Endothelial cell (in vitro differentiated cells): ENCODE measurements at regions not wholly inside any gene's neighbourhood (a gene's known extent, or its start where the extent isn't known, plus 50 kb on each side); places are given as distances from the start of the nearest gene placed in this dataset.

Experiments
- DNase-seq: peaks from one replicate; pipeline ENCODE4 v3.0.0; 2021; ENCODE audit warnings: low spot score
- H3K27ac Mint-ChIP-seq: one replicate; pipeline ENCODE4 v1.8.0; 2021; ENCODE audit warnings: mixed read lengths, inconsistent platforms; ENCODE audit not compliant: unreplicated experiment
- H3K27me3 Mint-ChIP-seq: one replicate; pipeline ENCODE4 v1.8.0; 2021; ENCODE audit warnings: mild to moderate bottlenecking, moderate library complexity, mixed read lengths, inconsistent platforms; ENCODE audit not compliant: unreplicated experiment
- H3K36me3 Mint-ChIP-seq: one replicate; pipeline ENCODE4 v1.8.0; 2021; ENCODE audit warnings: mild to moderate bottlenecking, low read depth, mixed read lengths, inconsistent platforms; ENCODE audit not compliant: unreplicated experiment
- H3K4me1 Mint-ChIP-seq: one replicate; pipeline ENCODE4 v1.8.0; 2021; ENCODE audit warnings: mild to moderate bottlenecking, mixed read lengths, inconsistent platforms; ENCODE audit not compliant: unreplicated experiment
- H3K4me3 Mint-ChIP-seq: one replicate; pipeline ENCODE4 v1.8.0; 2021; ENCODE audit warnings: mild to moderate bottlenecking, mixed read lengths, inconsistent platforms; ENCODE audit not compliant: unreplicated experiment
- H3K9me3 Mint-ChIP-seq: one replicate; pipeline ENCODE4 v1.8.0; 2021; ENCODE audit warnings: mixed read lengths, inconsistent platforms; ENCODE audit not compliant: unreplicated experiment
- TF ChIP-seq, protein P1 (sequence below): fragments of 200-600 bp; sonication (generic); IDR thresholded peaks from one replicate; pipeline ENCODE4 v1.5.0; 2021; ENCODE audit warnings: antibody characterized with exemption; ENCODE audit not compliant: unreplicated experiment

DNA sequence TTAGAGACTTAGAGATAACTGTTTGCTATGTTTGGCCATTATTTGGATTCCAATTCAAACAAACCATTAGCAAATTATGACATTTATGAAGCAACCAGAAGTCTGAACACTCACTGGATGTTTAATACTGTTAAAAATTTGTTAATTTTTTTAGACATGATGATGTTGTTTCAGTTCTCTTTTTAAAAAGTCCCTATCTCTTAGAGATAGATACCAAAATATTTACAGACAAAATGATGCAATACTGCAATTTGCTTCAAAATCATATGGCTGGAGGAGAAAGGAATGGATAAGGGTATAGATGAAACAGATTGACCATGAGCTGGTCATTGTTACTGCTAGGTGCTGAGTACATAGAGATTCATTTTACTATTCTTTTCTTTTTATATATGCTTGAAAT, 534.6 kb downstream of the BCOR start:
- Mint-ChIP-seq H3K4me1 (no peaks in the 10 kb centered on the region), H3K36me3 (no peaks in the 10 kb centered on the region), H3K27ac (no peak overlapping the region), H3K27me3 (peaks cover 6% of the 10 kb centered on the region), H3K9me3 (no peaks in the 10 kb centered on the region), H3K4me3 (no peak overlapping the region)
- TF ChIP-seq, protein P1, sequence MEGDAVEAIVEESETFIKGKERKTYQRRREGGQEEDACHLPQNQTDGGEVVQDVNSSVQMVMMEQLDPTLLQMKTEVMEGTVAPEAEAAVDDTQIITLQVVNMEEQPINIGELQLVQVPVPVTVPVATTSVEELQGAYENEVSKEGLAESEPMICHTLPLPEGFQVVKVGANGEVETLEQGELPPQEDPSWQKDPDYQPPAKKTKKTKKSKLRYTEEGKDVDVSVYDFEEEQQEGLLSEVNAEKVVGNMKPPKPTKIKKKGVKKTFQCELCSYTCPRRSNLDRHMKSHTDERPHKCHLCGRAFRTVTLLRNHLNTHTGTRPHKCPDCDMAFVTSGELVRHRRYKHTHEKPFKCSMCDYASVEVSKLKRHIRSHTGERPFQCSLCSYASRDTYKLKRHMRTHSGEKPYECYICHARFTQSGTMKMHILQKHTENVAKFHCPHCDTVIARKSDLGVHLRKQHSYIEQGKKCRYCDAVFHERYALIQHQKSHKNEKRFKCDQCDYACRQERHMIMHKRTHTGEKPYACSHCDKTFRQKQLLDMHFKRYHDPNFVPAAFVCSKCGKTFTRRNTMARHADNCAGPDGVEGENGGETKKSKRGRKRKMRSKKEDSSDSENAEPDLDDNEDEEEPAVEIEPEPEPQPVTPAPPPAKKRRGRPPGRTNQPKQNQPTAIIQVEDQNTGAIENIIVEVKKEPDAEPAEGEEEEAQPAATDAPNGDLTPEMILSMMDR, result no peak
- no peak for DNase-seq

DNA sequence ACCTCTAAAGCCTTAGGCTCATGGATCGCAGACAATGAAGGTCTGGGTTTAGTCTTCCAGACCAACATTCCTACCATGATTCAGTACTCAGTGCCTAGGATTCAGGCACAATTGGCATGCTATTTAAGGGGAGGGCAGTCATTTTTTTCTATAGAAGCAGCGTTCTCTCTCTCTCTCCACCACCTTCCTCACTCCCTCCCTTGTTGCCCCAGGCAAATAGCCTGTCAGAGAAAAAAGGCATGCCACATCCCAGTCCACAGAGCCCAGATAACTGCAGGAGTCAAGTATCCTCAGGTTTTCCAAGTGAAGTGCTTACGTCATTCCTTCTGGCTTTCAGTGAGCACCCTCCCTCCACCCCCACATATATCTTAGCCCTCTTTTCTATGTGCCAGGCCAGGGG, 533.0 kb downstream of the BCOR start:
- Mint-ChIP-seq H3K9me3 (peaks cover 4% of the 10 kb centered on the region), H3K27ac (no peak overlapping the region), H3K4me3 (no peak overlapping the region), H3K4me1 (no peaks in the 10 kb centered on the region), H3K36me3 (no peaks in the 10 kb centered on the region), H3K27me3 (peaks cover 6% of the 10 kb centered on the region)
- TF ChIP-seq, protein P1, result no peak
- DNase-seq, result no peak

DNA sequence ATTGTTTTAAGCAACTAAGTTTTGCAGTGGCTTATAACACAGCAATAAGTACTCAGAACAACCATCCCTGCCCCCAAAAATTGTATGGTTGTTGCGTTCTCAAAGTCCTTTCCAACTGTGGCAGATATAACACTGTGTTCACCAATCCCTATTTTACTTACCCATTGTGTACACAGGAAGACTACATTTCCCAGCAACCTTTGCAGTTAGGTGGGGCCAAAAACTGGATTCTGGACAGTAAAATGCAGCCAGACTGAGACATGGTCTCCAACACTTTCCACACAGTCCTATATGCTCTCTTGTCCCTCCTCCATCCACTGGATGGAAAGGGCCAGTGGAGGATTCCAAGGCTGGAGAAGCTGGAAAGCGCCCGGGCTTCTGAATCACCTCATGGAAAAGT, 523.6 kb downstream of the BCOR start:
- Mint-ChIP-seq H3K9me3 (no peaks in the 10 kb centered on the region), H3K4me1 (no peaks in the 10 kb centered on the region)

DNA sequence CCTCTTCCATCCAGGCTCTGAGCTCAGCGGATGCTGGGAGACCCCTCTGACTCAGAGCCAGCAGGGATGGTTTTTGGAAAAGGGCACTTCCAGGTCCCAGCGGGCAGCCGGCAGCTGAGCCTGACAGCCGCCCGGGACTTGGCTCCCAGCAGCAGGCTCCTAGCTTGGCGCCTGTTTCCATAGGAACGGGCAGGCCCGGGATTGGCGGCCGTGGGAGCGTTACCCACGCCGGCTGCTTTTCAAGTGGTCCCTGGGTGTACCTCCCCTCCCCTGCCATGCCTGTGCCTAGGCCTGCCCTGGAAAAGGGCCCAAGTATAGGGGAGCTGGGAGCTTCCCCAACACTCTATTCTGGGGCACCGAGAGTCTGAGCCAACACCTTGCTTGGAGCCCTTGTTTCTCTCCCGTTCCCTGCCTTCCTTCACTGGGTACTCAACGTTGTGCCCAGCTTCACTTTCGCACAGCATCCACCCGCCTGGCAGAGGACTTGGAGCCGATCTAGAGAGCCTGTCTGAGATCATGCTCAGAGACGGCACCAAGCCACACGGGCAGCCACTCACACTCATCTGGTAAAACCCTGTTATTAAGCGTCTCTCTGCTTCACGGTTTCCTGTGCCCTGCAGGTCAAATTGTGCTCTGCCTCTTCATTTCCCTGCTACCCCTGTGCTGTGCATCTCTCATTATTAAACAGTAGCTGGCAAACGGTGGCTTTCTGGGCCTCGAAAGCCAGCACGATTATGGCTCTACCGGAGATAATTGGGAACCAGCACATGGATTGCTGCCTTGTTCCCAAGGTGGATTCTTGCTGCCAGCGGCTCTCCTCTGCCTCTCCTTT, 521.5 kb downstream of the BCOR start:
- Mint-ChIP-seq H3K27ac (no peak overlapping the region), H3K4me1 (no peaks in the 10 kb centered on the region), H3K36me3 (no peaks in the 10 kb centered on the region), H3K4me3 (no peak overlapping the region), H3K9me3 (no peaks in the 10 kb centered on the region), H3K27me3 (no peaks in the 10 kb centered on the region)
- DNase-seq, result no peak
- TF ChIP-seq, protein P1, result no peak

More for the DNA sequence above, 523.6 kb downstream of the BCOR start:
- TF ChIP-seq, protein P1, result no peak
- DNase-seq, result no peak
- no peaks in the 10 kb centered on the region for H3K36me3 Mint-ChIP-seq
- H3K4me3 Mint-ChIP-seq, result no peak overlapping the region
- H3K27ac Mint-ChIP-seq, result no peak overlapping the region
- no peaks in the 10 kb centered on the region for H3K27me3 Mint-ChIP-seq

DNA sequence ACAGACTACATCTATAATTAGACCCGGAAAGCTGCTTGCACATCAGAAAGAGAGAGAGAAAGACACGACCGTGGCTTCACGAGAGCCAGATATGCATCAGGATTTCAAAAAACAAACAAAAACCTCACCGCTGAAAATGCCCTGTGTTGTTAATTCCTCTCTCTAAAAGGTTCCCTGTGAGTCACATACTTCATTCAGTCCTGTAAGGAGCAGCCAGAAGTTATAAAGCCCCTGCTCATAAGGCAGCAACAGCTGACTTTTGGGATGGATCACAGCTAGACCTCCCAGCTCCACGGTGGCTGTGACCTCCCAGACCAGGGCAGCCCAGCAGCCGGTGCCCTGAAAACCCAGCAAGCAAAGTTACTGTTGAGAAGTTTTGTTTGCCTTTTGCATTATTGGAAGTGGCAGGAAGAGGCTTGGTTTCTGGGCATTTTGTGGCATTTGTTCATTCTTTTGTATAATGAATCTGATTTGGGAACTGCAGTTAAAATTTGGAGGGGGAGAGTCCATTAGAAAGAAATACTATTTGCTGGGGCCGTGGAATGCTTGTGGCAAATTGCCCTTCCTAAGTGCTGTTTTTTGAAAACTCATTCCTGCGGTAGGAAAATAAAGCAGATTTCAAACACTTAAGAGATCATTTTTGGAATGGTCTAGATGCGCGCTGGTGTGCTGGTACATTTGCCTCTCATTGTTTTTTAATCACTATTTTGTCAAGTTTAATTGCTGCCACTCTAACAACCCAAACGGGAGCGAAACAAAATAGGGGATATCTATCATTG, 520.4 kb downstream of the BCOR start:
- DNase-seq, result no peak
- H3K27me3 Mint-ChIP-seq, result no peaks in the 10 kb centered on the region
- TF ChIP-seq, protein P1, result no peak

More for the DNA sequence above, 520.4 kb downstream of the BCOR start:
- Mint-ChIP-seq H3K27ac (no peak overlapping the region), H3K36me3 (no peaks in the 10 kb centered on the region), H3K4me1 (no peaks in the 10 kb centered on the region), H3K9me3 (no peaks in the 10 kb centered on the region), H3K4me3 (no peak overlapping the region)
